IPS-NIHi7 (cell line): ENCODE measurements at regions not wholly inside any gene's neighbourhood (a gene's known extent, or its start where the extent isn't known, plus 50 kb on each side); places are given as distances from the start of the nearest gene placed in this dataset.

Source experiments
- DNase-seq: peaks from one replicate; pipeline ENCODE4 v3.0.0; 2012; ENCODE audit warnings: mixed read lengths; ENCODE audit errors: extremely low spot score

GRCh38 chr7:36802459-36803135, 78.3 kb upstream of the AOAH start:
- DNase-seq: no peak

GRCh38 chr7:36796850-36797536, 72.7 kb upstream of the AOAH start:
- DNase-seq: no peak

DNA sequence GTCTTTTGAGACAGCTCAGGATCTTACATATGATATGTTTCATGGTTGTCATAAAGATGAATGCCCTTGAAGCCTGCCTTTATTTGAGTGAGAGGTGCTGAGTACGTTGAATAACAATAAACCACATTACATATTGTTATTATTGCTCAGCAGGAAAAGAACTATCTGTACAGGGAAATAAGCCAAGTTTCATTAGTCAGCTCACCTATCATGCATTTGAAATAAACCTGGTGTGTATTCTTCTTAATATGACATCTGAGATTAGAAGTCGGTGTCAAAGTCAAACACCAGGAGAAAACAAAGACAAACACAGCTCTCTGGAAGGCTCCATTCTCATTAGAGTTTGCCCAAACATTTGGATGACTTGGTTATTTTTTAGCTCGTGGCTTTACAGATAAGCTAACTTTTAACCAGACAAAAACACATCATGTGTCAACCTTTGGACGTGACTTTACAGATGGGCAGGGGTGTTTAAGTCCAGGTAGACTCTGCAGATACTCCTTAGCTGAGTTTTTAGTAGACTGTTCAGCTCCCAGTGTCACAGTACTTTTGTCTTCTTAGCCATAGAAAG, 71.2 kb upstream of the AOAH start:
- no peak for DNase-seq

DNA sequence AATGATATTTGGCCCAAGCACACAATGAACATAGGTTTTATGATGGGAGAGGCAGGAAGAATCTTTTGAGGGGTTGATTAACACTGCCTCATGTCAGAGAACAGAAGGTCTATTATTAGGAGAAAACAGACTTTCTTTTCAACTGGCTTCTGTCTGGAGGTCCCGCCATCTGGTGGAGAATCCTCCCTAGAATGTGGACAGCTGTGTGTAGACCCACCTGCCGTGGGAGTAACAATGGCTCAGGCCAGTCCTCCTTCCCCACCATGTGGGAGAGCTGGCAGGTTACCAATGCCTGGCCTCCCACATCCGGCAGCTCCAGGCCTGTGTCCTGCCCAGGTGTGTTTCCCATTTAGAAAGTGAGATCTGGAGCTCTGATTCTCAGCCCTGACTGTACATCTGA, 70.4 kb upstream of the AOAH start:
- DNase-seq: peak; percentile 31

GRCh38 chr7:36792421-36792820, 68.1 kb upstream of the AOAH start:
- DNase-seq: no peak

DNA sequence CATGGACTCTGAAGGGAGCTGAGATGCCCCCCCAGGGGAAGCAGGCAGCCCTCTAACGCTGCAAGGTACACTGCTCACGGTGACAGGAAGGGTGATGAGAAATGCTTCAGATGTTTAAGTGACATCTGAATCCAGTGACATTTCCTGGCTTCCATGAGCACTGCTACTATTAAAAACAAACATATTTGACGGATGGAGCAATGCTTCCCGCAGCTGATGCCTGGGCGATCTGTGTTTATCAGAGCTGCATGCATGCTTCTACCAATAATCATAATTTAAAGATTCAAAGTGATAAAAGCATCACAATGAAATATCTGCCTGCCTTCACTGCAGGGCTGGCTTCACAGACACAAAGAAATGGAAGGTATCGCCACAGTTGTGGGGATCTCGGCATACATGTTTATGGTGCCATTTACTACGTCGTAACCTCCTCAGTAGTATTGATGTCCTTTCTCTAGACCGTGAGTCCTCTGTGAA, 66.1 kb upstream of the AOAH start:
- DNase-seq: no peak

GRCh38 chr7:36788825-36789470, 64.7 kb upstream of the AOAH start:
- DNase-seq: peak; percentile 22

GRCh38 chr7:36787933-36788378, 63.7 kb upstream of the AOAH start:
- no peak for DNase-seq

DNA sequence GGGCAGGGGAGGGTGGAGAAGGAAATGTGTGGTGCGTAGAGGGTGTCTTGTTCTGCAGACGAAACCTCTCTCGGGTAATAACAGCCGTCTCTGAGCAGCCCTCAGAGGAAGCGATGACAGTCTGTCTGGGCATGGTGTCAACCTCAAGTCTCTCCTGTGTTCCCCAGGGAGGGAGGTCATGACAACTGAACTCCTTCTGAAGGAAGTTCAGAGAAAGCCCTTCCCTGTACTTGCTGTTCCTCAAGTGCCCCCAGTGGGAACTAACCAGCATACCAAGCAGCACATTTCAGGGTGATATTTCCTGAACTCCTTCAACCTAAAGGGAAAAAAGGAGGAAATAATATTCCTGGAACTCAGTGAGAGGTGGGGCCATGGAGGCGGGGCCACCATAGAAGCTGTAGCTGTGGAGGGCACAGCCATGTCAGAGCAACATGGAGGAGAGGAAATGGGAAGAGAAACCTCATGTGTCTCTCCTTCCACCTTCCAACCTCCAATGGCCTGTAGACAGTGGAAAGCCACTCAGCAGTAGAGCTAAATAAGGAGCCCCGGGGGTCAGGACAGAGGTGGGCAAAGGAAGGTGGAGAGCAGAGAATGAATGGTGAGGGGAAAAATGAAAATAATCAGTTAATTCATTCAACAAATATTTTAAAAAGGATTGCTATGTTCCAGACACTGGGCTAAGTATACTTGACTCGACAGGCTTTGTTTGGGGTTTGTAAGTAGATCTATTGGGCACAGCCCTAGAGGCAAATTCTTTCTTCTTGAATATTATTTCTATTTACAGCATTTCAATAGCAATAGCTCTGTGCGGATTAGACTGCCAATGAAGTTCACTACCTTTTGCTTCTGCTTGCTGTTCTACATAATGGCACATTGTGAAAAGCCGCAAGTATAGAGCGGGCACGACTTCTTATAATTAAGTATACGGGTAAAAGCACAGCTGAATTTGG, 61.0 kb upstream of the AOAH start:
- no peak for DNase-seq

- DNase-seq: no peak
These were observed 56.9 kb upstream of the AOAH start for GRCh38 chr7:36781011-36781738.

DNA sequence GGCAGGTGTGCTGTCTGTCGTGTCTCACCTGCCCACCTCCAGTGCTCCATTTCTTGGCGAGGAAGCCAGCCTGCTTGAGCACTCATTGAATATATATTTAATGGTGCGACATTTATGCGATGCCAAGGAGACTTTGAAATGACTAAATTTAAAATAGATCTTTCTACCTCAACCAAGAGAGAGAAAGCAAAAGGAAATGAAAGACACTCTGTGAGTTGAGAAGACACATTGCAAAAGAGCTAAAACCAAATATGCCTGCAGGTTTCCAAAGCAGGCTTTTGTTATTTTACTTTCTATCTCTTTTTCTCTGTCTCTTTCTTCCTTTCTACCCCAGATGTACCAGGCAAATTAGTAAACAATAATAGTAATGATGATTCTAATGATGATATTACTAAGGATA, 53.6 kb upstream of the AOAH start:
- DNase-seq: no peak

DNA sequence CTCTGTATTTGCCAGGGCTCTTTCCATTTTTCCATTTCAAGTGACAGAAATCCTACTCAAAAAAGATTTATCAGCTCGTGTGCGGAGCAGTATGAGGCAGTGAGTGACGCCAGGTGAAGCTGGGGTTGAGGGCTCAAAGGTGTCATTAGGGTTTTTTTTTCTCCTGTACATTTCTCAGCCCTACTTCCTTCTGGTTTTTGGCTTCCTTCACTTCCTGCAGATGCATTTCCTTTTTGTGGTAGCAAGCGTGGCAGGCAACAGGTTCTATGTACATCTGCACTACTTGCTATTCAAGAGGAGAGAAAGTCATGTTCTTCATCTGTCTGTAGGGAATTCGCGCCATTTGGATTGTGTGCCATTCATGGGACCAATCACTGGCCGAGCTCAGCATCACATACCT, 52.8 kb upstream of the AOAH start:
- no peak for DNase-seq

GRCh38 chr7:36775676-36776075, 51.4 kb upstream of the AOAH start:
- no peak for DNase-seq

DNA sequence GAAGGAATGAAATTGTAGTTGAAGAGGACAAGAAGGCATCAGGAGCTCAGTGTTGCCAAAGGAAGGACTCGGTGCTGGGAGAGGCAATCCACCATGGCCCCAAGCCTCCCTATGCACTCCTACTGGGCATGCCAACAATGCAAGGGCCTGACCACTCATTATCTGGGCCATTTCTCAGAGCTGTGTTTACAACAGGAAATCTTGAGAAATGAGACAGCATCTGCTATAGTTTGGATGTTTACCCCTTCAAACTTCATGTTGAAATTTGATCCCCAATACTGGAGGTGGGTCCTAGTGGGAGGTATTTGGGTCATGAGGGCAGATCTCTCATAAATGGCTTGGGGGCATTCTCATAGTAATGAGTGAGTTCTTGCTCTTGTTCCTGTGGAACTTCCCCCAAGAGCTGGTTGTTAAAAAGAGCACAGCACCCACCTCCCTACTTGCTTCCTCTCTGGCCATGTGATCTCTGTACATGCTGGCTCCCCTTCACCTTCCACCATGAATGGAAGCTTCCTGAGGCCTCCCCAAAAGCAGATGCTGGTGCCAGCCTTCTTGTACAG, 50.8 kb upstream of the AOAH start:
- DNase-seq: no peak
